Ascending aorta (tissue), 2 donors: ENCODE measurements at regions not wholly inside any gene's neighbourhood (a gene's known extent, or its start where the extent isn't known, plus 50 kb on each side); places are given as distances from the start of the nearest gene placed in this dataset.

ENCODE experiments used
- DNase-seq, 2 donors: peaks; one replicate each; pipeline ENCODE4 v3.0.0-alpha.2; 2019; ENCODE audit warnings: low spot score in 2 of 2
- H3K27ac ChIP-seq, 2 donors: fragments of 200-600 bp; sonication (generic); one replicate each; pipeline ENCODE4 v1.5.1; 2016 to 2017; ENCODE audit warnings: mild to moderate bottlenecking in 1 of 2
- H3K27me3 ChIP-seq: fragments of 200-600 bp; sonication (generic); one replicate; pipeline ENCODE4 v1.5.1; 2017
- H3K36me3 ChIP-seq, 2 donors: fragments of 200-600 bp; sonication (generic); one replicate each; pipeline ENCODE4 v1.5.1; 2016
- H3K4me1 ChIP-seq, 2 donors: fragments of 200-600 bp; sonication (generic); one replicate each; pipeline ENCODE4 v1.5.1; 2016 to 2017; ENCODE audit warnings: mild to moderate bottlenecking in 1 of 2
- H3K4me3 ChIP-seq, 2 donors: fragments of 200-600 bp; sonication (generic); one replicate each; pipeline ENCODE4 v1.5.1; 2016 to 2017; ENCODE audit warnings: mild to moderate bottlenecking in 1 of 2
- H3K9me3 ChIP-seq, 2 donors: fragments of 200-600 bp; sonication (generic); one replicate each; pipeline ENCODE4 v1.5.1; 2016
- intact Hi-C: fragments of 100-400 bp; cut with DNase I; formaldehyde crosslinking; loops from one replicate; pipeline ENCODE4 v1.15.1; 2023
- TF ChIP-seq, protein P1 (sequence below), 3 experiments: fragments of 200-600 bp in 2 of 3; fragments of 450-650 bp in 1 of 3; sonication (generic) in 2 of 3; IDR thresholded peaks; one replicate each; pipeline ENCODE4 v1.5.1; 2016 to 2019; ENCODE audit warnings: antibody characterized with exemption in 3 of 3, mild to moderate bottlenecking in 1 of 3, moderate library complexity in 1 of 3

DNA sequence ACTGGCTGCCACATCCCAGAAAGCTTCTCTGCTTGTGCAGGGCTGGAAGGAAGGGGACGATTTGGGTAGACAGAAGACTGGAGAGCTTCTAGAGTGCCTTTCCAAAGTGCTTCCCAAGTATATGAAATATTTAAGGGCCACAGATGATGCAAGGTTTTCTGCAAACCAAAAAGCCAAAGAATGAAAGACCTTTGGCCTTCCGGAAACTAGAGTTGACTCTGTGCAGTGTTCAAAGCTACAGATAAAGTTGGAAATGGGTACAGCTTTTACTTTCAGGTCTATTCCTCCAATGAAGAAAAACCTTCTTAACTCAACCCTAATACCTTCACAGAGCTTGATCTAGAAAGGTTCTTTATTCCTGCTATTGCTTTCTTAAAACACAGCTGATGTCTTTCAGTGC lies 253.0 kb upstream of the KLHL29 start:
- Histone ChIP-seq H3K4me1 (peaks cover 0 to 9% of the 10 kb centered on the region in 2 donors), H3K27ac (no peak overlapping the region)

DNA sequence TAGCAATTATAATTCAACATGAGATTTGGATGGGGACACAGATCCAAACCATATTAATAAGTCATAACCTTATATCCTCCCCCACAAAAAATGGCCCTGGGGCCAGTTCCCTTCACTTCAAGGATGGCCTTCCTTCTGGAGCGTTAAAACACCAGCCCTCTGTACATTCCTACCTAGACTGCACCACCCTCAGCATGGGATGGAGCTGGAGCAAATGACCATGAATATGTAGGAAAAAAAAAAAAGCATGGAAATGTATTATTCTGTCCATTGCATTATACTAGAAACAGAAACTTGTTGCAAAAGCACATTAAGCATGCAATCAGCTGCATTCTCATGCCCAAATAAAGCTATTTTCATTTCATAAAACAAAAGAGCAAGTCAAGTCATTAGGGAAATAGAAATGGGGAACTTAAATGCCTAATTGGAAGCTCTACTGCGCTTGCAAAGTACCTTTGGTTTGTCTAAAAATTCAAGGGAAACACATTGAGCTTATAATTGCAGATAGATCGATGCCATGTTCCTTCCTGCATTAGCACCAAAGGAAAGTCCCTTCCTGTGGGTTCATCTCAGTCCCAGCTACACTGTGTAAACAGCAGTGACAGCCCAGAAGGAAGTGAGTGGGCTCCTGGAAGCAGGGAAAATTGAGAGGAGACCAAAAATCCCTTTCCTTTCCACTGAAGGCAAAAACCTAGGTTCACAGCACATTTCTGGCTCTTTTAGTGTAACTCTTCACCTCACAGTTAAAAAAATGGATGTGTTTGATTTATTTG lies 252.0 kb upstream of the KLHL29 start:
- no peaks in the 10 kb centered on the region for H3K36me3 ChIP-seq
- peaks cover 0 to 9% of the 10 kb centered on the region in 2 donors for H3K4me1 ChIP-seq
- H3K27me3 ChIP-seq, result no peaks in the 10 kb centered on the region
- H3K27ac ChIP-seq, result no peak overlapping the region
- intact Hi-C loops, result loop anchor here (10.0 kb wide), 1 partner anchor 392 kb away; no protein-coding TSS in a partner anchor
- H3K4me3 ChIP-seq, result no peak overlapping the region
- DNase-seq, result no peak
- TF ChIP-seq, protein P1, sequence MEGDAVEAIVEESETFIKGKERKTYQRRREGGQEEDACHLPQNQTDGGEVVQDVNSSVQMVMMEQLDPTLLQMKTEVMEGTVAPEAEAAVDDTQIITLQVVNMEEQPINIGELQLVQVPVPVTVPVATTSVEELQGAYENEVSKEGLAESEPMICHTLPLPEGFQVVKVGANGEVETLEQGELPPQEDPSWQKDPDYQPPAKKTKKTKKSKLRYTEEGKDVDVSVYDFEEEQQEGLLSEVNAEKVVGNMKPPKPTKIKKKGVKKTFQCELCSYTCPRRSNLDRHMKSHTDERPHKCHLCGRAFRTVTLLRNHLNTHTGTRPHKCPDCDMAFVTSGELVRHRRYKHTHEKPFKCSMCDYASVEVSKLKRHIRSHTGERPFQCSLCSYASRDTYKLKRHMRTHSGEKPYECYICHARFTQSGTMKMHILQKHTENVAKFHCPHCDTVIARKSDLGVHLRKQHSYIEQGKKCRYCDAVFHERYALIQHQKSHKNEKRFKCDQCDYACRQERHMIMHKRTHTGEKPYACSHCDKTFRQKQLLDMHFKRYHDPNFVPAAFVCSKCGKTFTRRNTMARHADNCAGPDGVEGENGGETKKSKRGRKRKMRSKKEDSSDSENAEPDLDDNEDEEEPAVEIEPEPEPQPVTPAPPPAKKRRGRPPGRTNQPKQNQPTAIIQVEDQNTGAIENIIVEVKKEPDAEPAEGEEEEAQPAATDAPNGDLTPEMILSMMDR (IDR thresholded peaks at IDR 0.05), result no peak
- no peaks in the 10 kb centered on the region for H3K9me3 ChIP-seq

More for the DNA sequence above, 253.0 kb upstream of the KLHL29 start:
- no peaks in the 10 kb centered on the region for H3K27me3 ChIP-seq
- no peak for DNase-seq
- H3K36me3 ChIP-seq, result no peaks in the 10 kb centered on the region
- intact Hi-C loops, result loop anchor here (10.0 kb wide), 1 partner anchor 393 kb away; no protein-coding TSS in a partner anchor
- TF ChIP-seq, protein P1 (IDR thresholded peaks at IDR 0.05), result no peak
- no peak overlapping the region for H3K4me3 ChIP-seq
- H3K9me3 ChIP-seq, result no peaks in the 10 kb centered on the region

DNA sequence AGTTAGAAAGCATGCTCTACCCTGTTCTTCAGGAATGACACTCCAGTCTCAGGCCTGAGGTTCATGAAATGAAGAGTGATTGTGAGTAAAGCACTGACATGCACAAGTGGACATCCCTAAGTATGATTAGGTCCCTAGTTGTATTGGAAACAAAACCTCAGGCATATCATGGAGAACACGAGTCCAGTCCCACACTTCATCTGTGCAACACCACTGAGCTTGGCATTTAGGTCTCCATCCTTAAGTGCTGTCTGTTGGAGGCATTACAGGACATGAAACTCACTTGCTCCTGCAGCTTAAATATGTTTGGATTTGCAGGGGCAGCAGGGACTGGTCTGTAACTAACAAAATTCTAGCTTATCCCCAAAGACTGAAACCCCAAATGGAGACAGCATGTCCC lies 250.3 kb upstream of the KLHL29 start:
- Histone ChIP-seq H3K4me1 (peaks cover 0 to 9% of the 10 kb centered on the region in 2 donors), H3K36me3 (no peaks in the 10 kb centered on the region), H3K9me3 (no peaks in the 10 kb centered on the region), H3K27me3 (no peaks in the 10 kb centered on the region), H3K27ac (no peak overlapping the region), H3K4me3 (no peak overlapping the region)
- intact Hi-C loops, result loop anchor here (5.0 to 10.0 kb wide), 2 partner anchors 248 to 390 kb away; no protein-coding TSS in a partner anchor
- DNase-seq, result no peak
- TF ChIP-seq, protein P1 (IDR thresholded peaks at IDR 0.05), result no peak

DNA sequence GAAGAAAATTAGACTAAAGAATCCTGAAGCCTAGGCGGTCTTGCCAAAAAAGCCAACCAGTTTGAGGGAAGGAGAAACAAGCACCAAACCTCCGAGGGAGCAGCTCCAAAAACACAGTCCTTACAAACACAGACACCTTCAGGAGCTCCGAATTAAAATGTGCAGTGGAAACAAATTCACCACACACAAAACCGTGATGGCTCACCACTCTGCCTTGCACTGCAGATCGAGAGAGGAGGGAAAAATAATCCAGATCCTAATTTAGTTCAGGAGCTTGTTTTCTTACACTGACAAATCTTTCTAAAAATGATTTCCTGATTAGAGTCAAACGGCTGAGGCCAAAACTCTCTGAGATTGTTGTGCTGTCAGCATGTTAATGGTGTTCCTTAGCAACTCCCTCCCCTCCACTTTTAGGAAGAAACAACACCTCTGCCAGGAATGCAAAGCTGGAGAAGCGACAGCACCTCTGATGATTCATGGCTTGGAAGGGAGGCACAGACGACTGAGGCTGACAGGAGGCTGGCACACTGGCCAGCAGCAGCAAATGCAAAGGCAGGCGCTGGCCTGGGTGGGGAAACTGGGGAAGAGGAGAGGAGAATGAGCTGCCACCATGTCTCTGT lies 249.4 kb upstream of the KLHL29 start:
- Histone ChIP-seq H3K9me3 (no peaks in the 10 kb centered on the region), H3K4me1 (peaks cover 0 to 9% of the 10 kb centered on the region in 2 donors), H3K27me3 (no peaks in the 10 kb centered on the region), H3K27ac (peak overlapping the region; percentile 44 to 58), H3K4me3 (peak overlapping the region in 1 of 2 donors; percentile 29), H3K36me3 (no peaks in the 10 kb centered on the region)
- TF ChIP-seq, protein P1 (IDR thresholded peaks at IDR 0.05), result no peak
- intact Hi-C loops, result loop anchor here (2.0 to 10.0 kb wide), 3 partner anchors 95 to 389 kb away; no protein-coding TSS in a partner anchor
- DNase-seq, result peak; percentile 23 to 82

DNA sequence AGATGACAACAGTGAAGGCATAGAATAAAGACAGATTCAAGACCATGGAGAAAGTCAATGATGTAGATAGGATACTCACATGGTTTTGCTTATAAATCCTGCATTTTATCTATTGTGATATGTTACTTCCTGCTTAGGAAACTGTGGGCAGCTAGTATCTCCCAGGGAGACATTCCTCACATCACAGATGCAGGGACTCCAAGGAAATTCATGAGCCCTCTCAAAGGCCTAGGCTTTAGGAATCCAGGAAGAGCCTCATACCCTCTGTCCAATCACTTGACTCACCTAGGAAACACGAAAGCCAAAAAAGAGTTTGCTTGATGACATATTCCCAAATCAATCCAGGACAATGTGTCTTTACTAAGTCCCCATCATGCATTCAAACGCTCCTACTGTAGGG lies 247.8 kb upstream of the KLHL29 start:
- no peaks in the 10 kb centered on the region for H3K9me3 ChIP-seq
- no peak overlapping the region for H3K27ac ChIP-seq
- no peak for DNase-seq
- no peak overlapping the region for H3K4me3 ChIP-seq
- no peaks in the 10 kb centered on the region for H3K36me3 ChIP-seq
- no peaks in the 10 kb centered on the region for H3K27me3 ChIP-seq
- H3K4me1 ChIP-seq, result peaks cover 0 to 9% of the 10 kb centered on the region in 2 donors
- TF ChIP-seq, protein P1 (IDR thresholded peaks at IDR 0.05), result no peak
- intact Hi-C loops, result loop anchor here (2.0 to 10.0 kb wide), 3 partner anchors 96 to 388 kb away; no protein-coding TSS in a partner anchor
